ENCODE measurements at regions not wholly inside any gene's neighbourhood (a gene's known extent, or its start where the extent isn't known, plus 50 kb on each side); places are given as distances from the start of the nearest gene placed in this dataset.

- CTCF ChIA-PET (ENCODE audit: low intra/inter-chr PET ratio) = no interaction called here
- Histone ChIP-seq H4K20me1 (replicated peaks; ENCODE audit: control insufficient read depth, insufficient read depth, low read length) (no peaks in the 10 kb centered on the region), H3K4me1 (replicated peaks in 1 of 2; ENCODE audit: control insufficient read depth in 2 of 2, insufficient read depth in 2 of 2, low read length in 2 of 2) (no peaks in the 10 kb centered on the region), H3K9me1 (ENCODE audit: control insufficient read depth, insufficient read depth, low read length) (no peaks in the 10 kb centered on the region), H3K4me2 (ENCODE audit: insufficient read depth, low read length) (no peak overlapping the region), H2AFZ (ENCODE audit: low read depth, low read length) (no peak overlapping the region), H3K79me2 (ENCODE audit: control insufficient read depth, insufficient read depth, low read length) (no peaks in the 10 kb centered on the region), H3K9me3 (replicated peaks; ENCODE audit: control insufficient read depth, insufficient read depth, low read depth, low read length) (no peaks in the 10 kb centered on the region), H3K27me3 (ENCODE audit: control insufficient read depth in 2 of 2, insufficient read depth in 2 of 2, low read length in 2 of 2) (no peaks in the 10 kb centered on the region), H3K36me3 (ENCODE audit: control insufficient read depth, insufficient read depth, low read length) (no peaks in the 10 kb centered on the region), H3K4me3 (no peak overlapping the region), H3K27ac (ENCODE audit: extremely low read depth, low read depth, low read length) (no peak overlapping the region), H3K9ac (ENCODE audit: insufficient read depth in 1 of 2, low read depth in 2 of 2, low read length in 2 of 2) (no peak overlapping the region)
- intact Hi-C loops (cut with micrococcal nuclease) = no loop called here
- no TSS peak for BruUV-seq (replicated peaks)
- POLR2A ChIA-PET = no interaction called here
- TF ChIP-seq CCNT2 (IDR thresholded peaks at IDR 0.05; ENCODE audit: borderline replicate concordance, extremely low read depth, insufficient read length, low read depth, low read length) (no peak), SMC3 (conservative IDR thresholded peaks at IDR 0.05; ENCODE audit: insufficient read depth, low read depth, low read length) (no peak), POLR3A (IDR thresholded peaks at IDR 0.05; ENCODE audit: borderline replicate concordance, extremely low read depth, insufficient read depth, insufficient read length) (no peak), ASH1L (IDR thresholded peaks at IDR 0.05; ENCODE audit: borderline replicate concordance, low read depth, partially characterized antibody) (no peak), C11orf30 (IDR thresholded peaks at IDR 0.05; ENCODE audit: low read depth) (no peak), ZNF224 (CRISPR knock-in tag; IDR thresholded peaks at IDR 0.05) (no peak), HMGXB4 (CRISPR knock-in tag; IDR thresholded peaks at IDR 0.05) (no peak), SREBF1 (IDR thresholded peaks at IDR 0.05; ENCODE audit: borderline replicate concordance, low read depth, low read length) (no peak), ZNF3 (CRISPR knock-in tag; IDR thresholded peaks at IDR 0.05) (no peak), ZFP1 (CRISPR knock-in tag; IDR thresholded peaks at IDR 0.05) (no peak), SIN3A (IDR thresholded peaks at IDR 0.05; ENCODE audit: borderline replicate concordance in 2 of 2, control insufficient read depth in 1 of 2, low read depth in 2 of 2, low read length in 2 of 2) (no peak), MCM7 (IDR thresholded peaks at IDR 0.05) (no peak), ZSCAN32 (CRISPR knock-in tag; IDR thresholded peaks at IDR 0.05) (no peak), LEF1 (IDR thresholded peaks at IDR 0.05) (no peak), THRB (CRISPR knock-in tag; conservative IDR thresholded peaks at IDR 0.05) (no peak)
- TF ChIP-seq, protein P1, sequence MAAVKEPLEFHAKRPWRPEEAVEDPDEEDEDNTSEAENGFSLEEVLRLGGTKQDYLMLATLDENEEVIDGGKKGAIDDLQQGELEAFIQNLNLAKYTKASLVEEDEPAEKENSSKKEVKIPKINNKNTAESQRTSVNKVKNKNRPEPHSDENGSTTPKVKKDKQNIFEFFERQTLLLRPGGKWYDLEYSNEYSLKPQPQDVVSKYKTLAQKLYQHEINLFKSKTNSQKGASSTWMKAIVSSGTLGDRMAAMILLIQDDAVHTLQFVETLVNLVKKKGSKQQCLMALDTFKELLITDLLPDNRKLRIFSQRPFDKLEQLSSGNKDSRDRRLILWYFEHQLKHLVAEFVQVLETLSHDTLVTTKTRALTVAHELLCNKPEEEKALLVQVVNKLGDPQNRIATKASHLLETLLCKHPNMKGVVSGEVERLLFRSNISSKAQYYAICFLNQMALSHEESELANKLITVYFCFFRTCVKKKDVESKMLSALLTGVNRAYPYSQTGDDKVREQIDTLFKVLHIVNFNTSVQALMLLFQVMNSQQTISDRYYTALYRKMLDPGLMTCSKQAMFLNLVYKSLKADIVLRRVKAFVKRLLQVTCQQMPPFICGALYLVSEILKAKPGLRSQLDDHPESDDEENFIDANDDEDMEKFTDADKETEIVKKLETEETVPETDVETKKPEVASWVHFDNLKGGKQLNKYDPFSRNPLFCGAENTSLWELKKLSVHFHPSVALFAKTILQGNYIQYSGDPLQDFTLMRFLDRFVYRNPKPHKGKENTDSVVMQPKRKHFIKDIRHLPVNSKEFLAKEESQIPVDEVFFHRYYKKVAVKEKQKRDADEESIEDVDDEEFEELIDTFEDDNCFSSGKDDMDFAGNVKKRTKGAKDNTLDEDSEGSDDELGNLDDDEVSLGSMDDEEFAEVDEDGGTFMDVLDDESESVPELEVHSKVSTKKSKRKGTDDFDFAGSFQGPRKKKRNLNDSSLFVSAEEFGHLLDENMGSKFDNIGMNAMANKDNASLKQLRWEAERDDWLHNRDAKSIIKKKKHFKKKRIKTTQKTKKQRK (IDR thresholded peaks at IDR 0.05; ENCODE audit: borderline replicate concordance, low read depth, low read length) = no peak
- DNase-seq (ENCODE audit: extremely low read depth in 1 of 4, low spot score in 3 of 4) (no peak), ATAC-seq (no peak), FAIRE-seq (no peak)
- WGBS (ENCODE audit: insufficient coverage, low coverage, missing lambda C conversion rate) = 7% methylated on average over 2 of the region's 2 CpGs
- in situ Hi-C loops (cut with MboI) = no loop called here
Observed at GRCh38 chr14:29045237-29045636, 278.6 kb downstream of the FOXG1 start.
